ENCODE measurements at regions not wholly inside any gene's neighbourhood (a gene's known extent, or its start where the extent isn't known, plus 50 kb on each side); places are given as distances from the start of the nearest gene placed in this dataset.

DNA sequence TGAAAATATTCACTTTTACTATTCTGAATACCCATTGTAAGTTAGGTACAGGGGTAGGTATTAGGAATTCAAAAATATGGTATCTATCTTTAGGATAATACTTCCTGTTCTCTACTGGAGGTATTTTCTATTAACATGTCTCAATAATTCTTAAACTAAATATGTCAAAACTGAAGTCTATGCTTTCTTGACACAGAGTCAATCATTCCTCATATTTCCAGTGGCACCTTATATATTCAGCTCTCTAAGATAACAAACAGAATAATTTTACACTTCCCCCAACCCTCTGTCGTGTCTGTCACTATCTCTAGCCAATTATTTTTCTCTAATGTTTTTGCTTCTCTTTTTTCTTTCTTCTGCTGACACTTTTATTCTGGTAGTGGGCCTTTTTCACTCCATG, 138.9 kb downstream of the TMEM26 start:
- Histone ChIP-seq H3K36me3 (no peaks in the 10 kb centered on the region), H3K27me3 (no peaks in the 10 kb centered on the region), H3K4me1 (peaks cover 0 to 5% (median 4%) of the 10 kb centered on the region in 4 donors), H3K27ac (no peak overlapping the region), H3K9me3 (no peaks in the 10 kb centered on the region), H3K4me3 (no peak overlapping the region)
- TF ChIP-seq POLR2A (IDR thresholded peaks at IDR 0.05) = no peak
- TF ChIP-seq POLR2AphosphoS5 (IDR thresholded peaks at IDR 0.05) = no peak
- TF ChIP-seq, protein P1, sequence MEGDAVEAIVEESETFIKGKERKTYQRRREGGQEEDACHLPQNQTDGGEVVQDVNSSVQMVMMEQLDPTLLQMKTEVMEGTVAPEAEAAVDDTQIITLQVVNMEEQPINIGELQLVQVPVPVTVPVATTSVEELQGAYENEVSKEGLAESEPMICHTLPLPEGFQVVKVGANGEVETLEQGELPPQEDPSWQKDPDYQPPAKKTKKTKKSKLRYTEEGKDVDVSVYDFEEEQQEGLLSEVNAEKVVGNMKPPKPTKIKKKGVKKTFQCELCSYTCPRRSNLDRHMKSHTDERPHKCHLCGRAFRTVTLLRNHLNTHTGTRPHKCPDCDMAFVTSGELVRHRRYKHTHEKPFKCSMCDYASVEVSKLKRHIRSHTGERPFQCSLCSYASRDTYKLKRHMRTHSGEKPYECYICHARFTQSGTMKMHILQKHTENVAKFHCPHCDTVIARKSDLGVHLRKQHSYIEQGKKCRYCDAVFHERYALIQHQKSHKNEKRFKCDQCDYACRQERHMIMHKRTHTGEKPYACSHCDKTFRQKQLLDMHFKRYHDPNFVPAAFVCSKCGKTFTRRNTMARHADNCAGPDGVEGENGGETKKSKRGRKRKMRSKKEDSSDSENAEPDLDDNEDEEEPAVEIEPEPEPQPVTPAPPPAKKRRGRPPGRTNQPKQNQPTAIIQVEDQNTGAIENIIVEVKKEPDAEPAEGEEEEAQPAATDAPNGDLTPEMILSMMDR (IDR thresholded peaks at IDR 0.05) = no peak
- no peak for TF ChIP-seq EP300 (IDR thresholded peaks at IDR 0.05)
- 70 to 77% methylated on average over 1 of the region's 1 CpG for WGBS, 2 donors
- DNase-seq = no peak
- no peak for ATAC-seq (ENCODE audit: low FRiP score in 2 of 2)

DNA sequence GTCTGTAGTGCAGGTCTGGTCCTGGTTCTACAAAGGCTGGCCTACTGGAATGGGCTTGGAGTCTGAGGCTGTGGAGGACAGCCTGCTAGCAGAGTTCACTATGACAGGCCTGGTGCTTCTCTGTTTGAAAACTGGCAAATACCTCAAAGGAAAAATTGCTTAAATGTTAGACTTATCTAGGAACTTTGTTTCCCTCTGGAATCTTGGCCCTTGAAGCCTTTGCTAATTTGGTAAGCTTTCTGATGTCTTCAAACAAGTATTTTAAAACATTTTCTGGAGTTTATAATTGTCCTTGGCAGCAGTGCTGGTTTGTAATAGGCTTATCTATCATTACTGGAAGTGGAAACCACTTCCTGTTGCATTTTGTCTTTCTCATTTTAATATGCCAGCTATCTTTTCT, 139.7 kb downstream of the TMEM26 start:
- Histone ChIP-seq H3K36me3 (no peaks in the 10 kb centered on the region), H3K4me3 (no peak overlapping the region), H3K27me3 (no peaks in the 10 kb centered on the region), H3K4me1 (peaks cover 0 to 5% (median 4%) of the 10 kb centered on the region in 4 donors), H3K27ac (no peak overlapping the region), H3K9me3 (no peaks in the 10 kb centered on the region)
- DNase-seq (no peak), ATAC-seq (ENCODE audit: low FRiP score in 2 of 2) (no peak)
- TF ChIP-seq POLR2A (IDR thresholded peaks at IDR 0.05) (no peak), EP300 (IDR thresholded peaks at IDR 0.05) (no peak), POLR2AphosphoS5 (IDR thresholded peaks at IDR 0.05) (no peak)
- TF ChIP-seq, protein P1 (IDR thresholded peaks at IDR 0.05) = no peak

DNA sequence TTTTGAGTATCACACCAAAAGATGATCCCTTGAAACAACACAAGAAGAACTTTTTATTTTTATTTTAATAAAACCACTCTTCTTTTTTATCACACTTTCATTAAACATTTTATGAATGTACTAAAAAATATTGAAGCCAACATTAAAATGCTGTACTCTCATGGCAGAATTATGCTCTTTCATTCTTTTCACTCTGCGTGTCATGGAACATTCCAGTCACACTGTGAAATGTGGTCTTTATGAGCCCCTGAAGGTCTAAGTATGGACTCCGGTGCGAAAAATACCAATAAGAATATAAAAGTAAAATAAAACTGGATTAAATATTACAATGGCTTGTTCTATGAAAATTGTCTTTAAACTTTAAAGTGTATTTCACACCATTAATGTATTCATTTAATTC, 148.4 kb downstream of the TMEM26 start:
- TF ChIP-seq POLR2A (IDR thresholded peaks at IDR 0.05) = no peak
- no peak for TF ChIP-seq POLR2AphosphoS5 (IDR thresholded peaks at IDR 0.05)
- TF ChIP-seq, protein P1 (IDR thresholded peaks at IDR 0.05) = no peak
- no peak for TF ChIP-seq EP300 (IDR thresholded peaks at IDR 0.05)
- Histone ChIP-seq H3K9me3 (no peaks in the 10 kb centered on the region), H3K27me3 (no peaks in the 10 kb centered on the region), H3K4me1 (no peaks in the 10 kb centered on the region), H3K36me3 (no peaks in the 10 kb centered on the region), H3K4me3 (no peak overlapping the region), H3K27ac (no peak overlapping the region)
- DNase-seq = no peak
- WGBS, 2 donors = 93 to 94% methylated on average over 3 of the region's 3 CpGs
- ATAC-seq (ENCODE audit: low FRiP score in 2 of 2) = no peak

DNA sequence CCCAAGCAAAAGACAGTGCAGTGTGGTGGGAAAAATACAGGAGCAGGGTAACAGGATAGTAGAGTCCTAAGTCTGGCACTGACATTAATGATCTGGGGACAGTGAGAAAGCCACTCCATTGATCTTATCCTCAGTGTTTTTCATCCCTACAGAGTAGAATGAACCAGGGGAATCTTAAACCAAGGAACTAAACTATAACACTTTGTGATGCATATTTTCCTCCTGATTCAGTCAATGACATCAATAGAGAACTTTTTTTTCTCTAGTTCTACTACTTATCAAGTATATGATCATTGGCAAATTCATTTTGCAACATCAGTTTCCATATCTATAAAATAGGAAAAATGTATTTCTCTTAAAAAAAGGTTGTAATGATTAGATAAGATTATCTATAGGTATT, 151.1 kb downstream of the TMEM26 start:
- H3K27ac ChIP-seq = no peak overlapping the region
- no peak for DNase-seq
- no peak overlapping the region for H3K4me3 ChIP-seq
- H3K27me3 ChIP-seq = no peaks in the 10 kb centered on the region
- TF ChIP-seq, protein P1 (IDR thresholded peaks at IDR 0.05) = no peak
- no peak for TF ChIP-seq POLR2A (IDR thresholded peaks at IDR 0.05)
- TF ChIP-seq POLR2AphosphoS5 (IDR thresholded peaks at IDR 0.05) = no peak
- TF ChIP-seq EP300 (IDR thresholded peaks at IDR 0.05) = no peak
- ATAC-seq (ENCODE audit: low FRiP score in 2 of 2) = no peak
- peaks cover 0 to 7% (median 0%) of the 10 kb centered on the region in 4 donors for H3K9me3 ChIP-seq
- no peaks in the 10 kb centered on the region for H3K4me1 ChIP-seq
- H3K36me3 ChIP-seq = no peaks in the 10 kb centered on the region

DNA sequence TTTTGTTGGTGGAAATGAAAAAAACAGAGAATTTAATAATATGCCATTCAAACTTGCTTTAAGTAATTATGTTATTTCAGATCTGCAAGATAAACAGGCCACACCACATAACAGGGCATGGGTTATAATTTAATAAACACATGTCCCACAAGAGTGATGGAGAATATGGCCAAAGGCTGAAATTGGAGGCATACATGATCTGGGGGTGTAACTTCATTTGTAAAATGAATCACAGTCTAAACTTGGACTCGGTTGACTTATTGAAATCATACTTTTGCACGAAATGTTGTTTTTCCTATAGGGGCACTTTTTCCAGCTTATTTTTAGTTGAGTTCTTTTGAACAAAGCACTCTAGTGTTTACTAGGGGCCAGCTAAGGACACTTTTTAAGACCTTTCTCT, 151.6 kb downstream of the TMEM26 start:
- H3K4me1 ChIP-seq = no peaks in the 10 kb centered on the region
- no peaks in the 10 kb centered on the region for H3K36me3 ChIP-seq
- WGBS, 2 donors = 78 to 89% methylated on average over 2 of the region's 2 CpGs
- H3K9me3 ChIP-seq = peaks cover 0 to 7% (median 0%) of the 10 kb centered on the region in 4 donors
- DNase-seq (no peak), ATAC-seq (ENCODE audit: low FRiP score in 2 of 2) (no peak)
- H3K4me3 ChIP-seq = no peak overlapping the region
- H3K27ac ChIP-seq = no peak overlapping the region
- TF ChIP-seq POLR2AphosphoS5 (IDR thresholded peaks at IDR 0.05) (no peak), POLR2A (IDR thresholded peaks at IDR 0.05) (no peak), EP300 (IDR thresholded peaks at IDR 0.05) (no peak)
- TF ChIP-seq, protein P1 (IDR thresholded peaks at IDR 0.05) = no peak
- H3K27me3 ChIP-seq = no peaks in the 10 kb centered on the region
